Stomach (tissue), 8 donors: ENCODE measurements at regions not wholly inside any gene's neighbourhood (a gene's known extent, or its start where the extent isn't known, plus 50 kb on each side); places are given as distances from the start of the nearest gene placed in this dataset.

Experiments used
- DNase-seq, 2 donors: peaks; one replicate each; pipeline versions ENCODE4 v3.0.0 to v3.0.0-alpha.2; 2013 to 2019
- H3K27ac ChIP-seq, 5 donors: fragments of 200-600 bp in 4 of 5; sonication (generic) in 4 of 5; one replicate each; pipeline ENCODE4 v1.5.1; 2013 to 2019; ENCODE audit warnings: mild to moderate bottlenecking in 1 of 5, moderate library complexity in 1 of 5
- H3K27me3 ChIP-seq, 3 donors: fragments of 200-600 bp; sonication (generic); one replicate each; pipeline ENCODE4 v1.5.1; 2017 to 2019; ENCODE audit warnings: mixed run types in 1 of 3
- H3K36me3 ChIP-seq, 4 donors: fragments of 200-600 bp; sonication (generic); 1 replicate in 3 of 4; 2 replicates in 1 of 4; pipeline ENCODE4 v1.5.1; 2016 to 2019
- H3K4me1 ChIP-seq, 4 donors: fragments of 200-600 bp; sonication (generic); one replicate each; pipeline ENCODE4 v1.5.1; 2016 to 2019
- H3K4me3 ChIP-seq, 4 donors: fragments of 200-600 bp; sonication (generic) in 3 of 4; one replicate each; pipeline ENCODE4 v1.5.1; 2016 to 2019; ENCODE audit warnings: mild to moderate bottlenecking in 1 of 4
- H3K9me3 ChIP-seq, 4 donors: fragments of 200-600 bp; sonication (generic); one replicate each; pipeline ENCODE4 v1.5.1; 2016 to 2019
- EP300 ChIP-seq: sonication (generic); formaldehyde crosslinking; IDR thresholded peaks from one replicate; pipeline ENCODE4 v1.6.1; 2017; ENCODE audit warnings: antibody characterized with exemption
- POLR2A ChIP-seq, 4 donors: fragments of 450-650 bp; IDR thresholded peaks; one replicate each; pipeline ENCODE4 v1.6.1; 2016; ENCODE audit warnings: antibody characterized with exemption in 4 of 4, control low read depth in 2 of 4, mild to moderate bottlenecking in 1 of 4, moderate library complexity in 1 of 4
- POLR2AphosphoS5 ChIP-seq, 3 donors: sonication (generic); formaldehyde crosslinking; IDR thresholded peaks; one replicate each; pipeline ENCODE4 v1.6.1; 2016; ENCODE audit warnings: antibody characterized with exemption in 3 of 3
- WGBS, 5 donors: extraction: QIAGEN DNeasy Blood & Tissue Kit in 3 of 5; methylation state at CpG; one replicate each; pipeline versions ENCODE4 v1.1.5 to v1.1.7; 2013 to 2018; 5-methylcytosine and 5-hydroxymethylcytosine counted together
- intact Hi-C: fragments of 100-400 bp; cut with DNase I; formaldehyde crosslinking; loops from one replicate; pipeline ENCODE4 v1.15.1; 2023; ENCODE audit warnings: low total_unique reads
- TF ChIP-seq, protein P1 (sequence below), 7 experiments: fragments of 450-650 bp in 4 of 7; fragments of 200-600 bp in 3 of 7; sonication (generic) in 3 of 7; IDR thresholded peaks; one replicate each; pipeline ENCODE4 v1.5.1; 2016 to 2019; ENCODE audit warnings: antibody characterized with exemption in 7 of 7, control low read depth in 2 of 7, mild to moderate bottlenecking in 1 of 7
- donor health status: healthy with polysubstance abuse.
- donor health status: Bipolar disorder and iron deficiency.
- donor health status: healthy.

DNA sequence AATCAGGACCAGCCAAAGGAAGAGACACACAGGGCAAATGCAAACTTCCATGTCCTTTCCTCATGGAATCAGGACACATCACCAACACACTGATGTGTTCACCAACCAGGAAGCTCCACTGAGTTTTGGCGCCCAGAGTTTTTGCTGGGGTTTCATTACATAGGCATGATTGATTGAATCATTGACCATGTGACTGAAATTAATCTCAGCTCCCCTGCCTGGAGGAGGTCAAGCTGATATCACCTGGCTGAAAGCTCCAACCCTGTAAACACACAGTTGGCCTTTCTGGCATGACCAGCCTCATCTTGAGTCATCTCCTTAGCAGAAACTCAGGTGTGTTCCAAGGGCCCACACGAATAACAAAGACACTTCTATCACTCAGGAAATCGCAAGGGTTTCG is 133.2 kb downstream of the TRIM29 start:
- no peak for TF ChIP-seq POLR2AphosphoS5 (IDR thresholded peaks at IDR 0.05)
- TF ChIP-seq POLR2A (IDR thresholded peaks at IDR 0.05): no peak
- TF ChIP-seq, protein P1, sequence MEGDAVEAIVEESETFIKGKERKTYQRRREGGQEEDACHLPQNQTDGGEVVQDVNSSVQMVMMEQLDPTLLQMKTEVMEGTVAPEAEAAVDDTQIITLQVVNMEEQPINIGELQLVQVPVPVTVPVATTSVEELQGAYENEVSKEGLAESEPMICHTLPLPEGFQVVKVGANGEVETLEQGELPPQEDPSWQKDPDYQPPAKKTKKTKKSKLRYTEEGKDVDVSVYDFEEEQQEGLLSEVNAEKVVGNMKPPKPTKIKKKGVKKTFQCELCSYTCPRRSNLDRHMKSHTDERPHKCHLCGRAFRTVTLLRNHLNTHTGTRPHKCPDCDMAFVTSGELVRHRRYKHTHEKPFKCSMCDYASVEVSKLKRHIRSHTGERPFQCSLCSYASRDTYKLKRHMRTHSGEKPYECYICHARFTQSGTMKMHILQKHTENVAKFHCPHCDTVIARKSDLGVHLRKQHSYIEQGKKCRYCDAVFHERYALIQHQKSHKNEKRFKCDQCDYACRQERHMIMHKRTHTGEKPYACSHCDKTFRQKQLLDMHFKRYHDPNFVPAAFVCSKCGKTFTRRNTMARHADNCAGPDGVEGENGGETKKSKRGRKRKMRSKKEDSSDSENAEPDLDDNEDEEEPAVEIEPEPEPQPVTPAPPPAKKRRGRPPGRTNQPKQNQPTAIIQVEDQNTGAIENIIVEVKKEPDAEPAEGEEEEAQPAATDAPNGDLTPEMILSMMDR (IDR thresholded peaks at IDR 0.05): no peak
- no peak for TF ChIP-seq EP300
- Histone ChIP-seq H3K4me3 (no peak overlapping the region), H3K4me1 (no peaks in the 10 kb centered on the region), H3K27ac (no peak overlapping the region), H3K36me3 (no peaks in the 10 kb centered on the region), H3K27me3 (peaks cover 0 to 7% (median 4%) of the 10 kb centered on the region in 3 donors), H3K9me3 (peaks cover 0 to 9% (median 0%) of the 10 kb centered on the region in 4 donors)
- DNase-seq: no peak
- WGBS, 5 donors: 44 to 78% (median 63%) methylated on average over 4 of the region's 4 CpGs
- intact Hi-C loops: no loop called here

- intact Hi-C loops: no loop called here
- H3K4me1 ChIP-seq: no peaks in the 10 kb centered on the region
These were observed 136.5 kb downstream of the TRIM29 start for GRCh38 chr11:120001178-120002090.

GRCh38 chr11:119999220-119999619 is 138.7 kb downstream of the TRIM29 start:
- Histone ChIP-seq H3K4me1 (no peaks in the 10 kb centered on the region), H3K27ac (no peak overlapping the region), H3K27me3 (peaks cover 0 to 11% (median 4%) of the 10 kb centered on the region in 3 donors), H3K36me3 (no peaks in the 10 kb centered on the region), H3K4me3 (no peak overlapping the region), H3K9me3 (peaks cover 0 to 11% (median 0%) of the 10 kb centered on the region in 4 donors)
- intact Hi-C loops: no loop called here
- TF ChIP-seq POLR2A (IDR thresholded peaks at IDR 0.05) (no peak), EP300 (no peak), POLR2AphosphoS5 (IDR thresholded peaks at IDR 0.05) (no peak)
- TF ChIP-seq, protein P1 (IDR thresholded peaks at IDR 0.05): no peak
- 58 to 65% (median 59%) methylated on average over 2 of the region's 2 CpGs for WGBS, 5 donors
- no peak for DNase-seq

More at GRCh38 chr11:120001178-120002090, 136.5 kb downstream of the TRIM29 start:
- Histone ChIP-seq H3K27me3 (peaks cover 0 to 4% (median 4%) of the 10 kb centered on the region in 3 donors), H3K27ac (no peak overlapping the region), H3K36me3 (no peaks in the 10 kb centered on the region), H3K4me3 (no peak overlapping the region), H3K9me3 (peaks cover 0 to 11% (median 0%) of the 10 kb centered on the region in 4 donors)
- DNase-seq: no peak
- 47 to 55% (median 53%) methylated on average over 14 of the region's 14 CpGs for WGBS, 5 donors
- TF ChIP-seq, protein P1 (IDR thresholded peaks at IDR 0.05): no peak
- TF ChIP-seq POLR2AphosphoS5 (IDR thresholded peaks at IDR 0.05) (no peak), EP300 (no peak), POLR2A (IDR thresholded peaks at IDR 0.05) (no peak)

GRCh38 chr11:119996556-119996955 is 141.4 kb downstream of the TRIM29 start:
- WGBS, 5 donors: 71 to 84% (median 76%) methylated on average over 5 of the region's 5 CpGs

More at GRCh38 chr11:119996556-119996955, 141.4 kb downstream of the TRIM29 start:
- intact Hi-C loops: no loop called here
- H3K4me3 ChIP-seq: no peak overlapping the region
- peaks cover 0 to 11% (median 0%) of the 10 kb centered on the region in 4 donors for H3K9me3 ChIP-seq
- H3K36me3 ChIP-seq: no peaks in the 10 kb centered on the region
- no peak for DNase-seq
- TF ChIP-seq, protein P1 (IDR thresholded peaks at IDR 0.05): no peak
- TF ChIP-seq EP300: no peak
- TF ChIP-seq POLR2AphosphoS5 (IDR thresholded peaks at IDR 0.05): no peak
- TF ChIP-seq POLR2A (IDR thresholded peaks at IDR 0.05): no peak
- peaks cover 0 to 11% (median 4%) of the 10 kb centered on the region in 3 donors for H3K27me3 ChIP-seq
- H3K4me1 ChIP-seq: peaks cover 0 to 11% (median under 1%) of the 10 kb centered on the region in 4 donors
- no peak overlapping the region for H3K27ac ChIP-seq
